Heart left ventricle (tissue), 13 donors: ENCODE measurements at regions not wholly inside any gene's neighbourhood (a gene's known extent, or its start where the extent isn't known, plus 50 kb on each side); places are given as distances from the start of the nearest gene placed in this dataset.

ENCODE experiments used
- CTCF ChIP-seq, 12 donors: fragments of 200-600 bp; sonication (generic) in 4 of 12; IDR thresholded peaks; one replicate each; pipeline versions ENCODE4 v1.5.0 to v1.8.0; 2018 to 2022; ENCODE audit warnings: antibody characterized with exemption in 12 of 12, mild to moderate bottlenecking in 5 of 12
- POLR2A ChIP-seq, 2 donors: fragments of 450-650 bp; IDR thresholded peaks; one replicate each; pipeline ENCODE4 v1.6.1; 2017; ENCODE audit warnings: antibody characterized with exemption in 2 of 2, mild to moderate bottlenecking in 2 of 2, moderate library complexity in 2 of 2
- donor health status: ischemic (EF 13 %, LVEDD 7.1; RV severe dilation, severe dysfunction).
- donor health status: DM: no; HTN: yes; CAD: no.
- donor health status: DM: no; HTN: no; CAD: no.
- donor health status: ischemic (EF 25% LVEDD 6.9; RV normal size, moderate dysfunction).
- donor health status: ischemic (EF 25% LVEDD 5.7; RV mildly dilated, moderate dysfunction).
- donor health status: ischemic (EF 35%, LVEDD 5.7; RV mildly dilated, moderate dysfunction).
- donor health status: nonischemic (EF 11% LVEDD 7.7; RV severe dilation, severe dysfunction).
- donor health status: DM: yes; HTN: yes; CAD: no.
- donor health status: PGD.
- donor health status: ischemic (EF 29% LVEDD 5.4; RV normal size, mild dysfunction).
- donor health status: nonischemic (EF 23%, LVEDD 6.1; RV moderate dilation, normal function).

GRCh38 chr12:4141348-4142270, 132.0 kb upstream of the CCND2 start:
- TF ChIP-seq CTCF (IDR thresholded peaks at IDR 0.05): no peak
- no peak for TF ChIP-seq POLR2A (IDR thresholded peaks at IDR 0.05)
